ENCODE measurements at regions not wholly inside any gene's neighbourhood (a gene's known extent, or its start where the extent isn't known, plus 50 kb on each side); places are given as distances from the start of the nearest gene placed in this dataset.

DNA sequence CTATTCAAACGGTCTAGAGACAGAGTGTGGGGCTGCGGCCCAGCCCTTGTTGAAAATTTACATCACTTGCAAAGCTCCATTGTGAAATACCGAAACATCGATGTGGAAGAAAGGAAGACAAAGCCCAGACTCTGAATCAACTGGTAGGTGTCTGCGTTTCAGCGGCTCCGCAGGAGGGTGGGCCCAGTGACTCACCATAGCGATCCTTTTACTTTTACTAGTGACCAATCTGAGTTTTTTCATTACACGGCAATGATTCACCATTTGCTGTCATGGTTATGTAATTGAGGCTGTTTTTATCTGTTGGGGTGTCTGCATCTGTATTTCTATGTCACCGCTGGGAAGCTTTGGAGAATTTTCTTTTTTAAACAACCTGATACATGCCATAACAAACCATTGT lies 66.6 kb upstream of the ODC1 start:
- TF ChIP-seq, protein P1, sequence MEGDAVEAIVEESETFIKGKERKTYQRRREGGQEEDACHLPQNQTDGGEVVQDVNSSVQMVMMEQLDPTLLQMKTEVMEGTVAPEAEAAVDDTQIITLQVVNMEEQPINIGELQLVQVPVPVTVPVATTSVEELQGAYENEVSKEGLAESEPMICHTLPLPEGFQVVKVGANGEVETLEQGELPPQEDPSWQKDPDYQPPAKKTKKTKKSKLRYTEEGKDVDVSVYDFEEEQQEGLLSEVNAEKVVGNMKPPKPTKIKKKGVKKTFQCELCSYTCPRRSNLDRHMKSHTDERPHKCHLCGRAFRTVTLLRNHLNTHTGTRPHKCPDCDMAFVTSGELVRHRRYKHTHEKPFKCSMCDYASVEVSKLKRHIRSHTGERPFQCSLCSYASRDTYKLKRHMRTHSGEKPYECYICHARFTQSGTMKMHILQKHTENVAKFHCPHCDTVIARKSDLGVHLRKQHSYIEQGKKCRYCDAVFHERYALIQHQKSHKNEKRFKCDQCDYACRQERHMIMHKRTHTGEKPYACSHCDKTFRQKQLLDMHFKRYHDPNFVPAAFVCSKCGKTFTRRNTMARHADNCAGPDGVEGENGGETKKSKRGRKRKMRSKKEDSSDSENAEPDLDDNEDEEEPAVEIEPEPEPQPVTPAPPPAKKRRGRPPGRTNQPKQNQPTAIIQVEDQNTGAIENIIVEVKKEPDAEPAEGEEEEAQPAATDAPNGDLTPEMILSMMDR (IDR thresholded peaks at IDR 0.05): no peak
- no peak for TF ChIP-seq POLR2A (IDR thresholded peaks at IDR 0.05)
